GM19438 (cell line): ENCODE measurements at regions not wholly inside any gene's neighbourhood (a gene's known extent, or its start where the extent isn't known, plus 50 kb on each side); places are given as distances from the start of the nearest gene placed in this dataset.

Experiments used
- ATAC-seq: cut with Tn5 transposase; IDR thresholded peaks from one replicate; pipeline ENCODE4 v1.9.1; 2021; ENCODE audit warnings: low read depth; ENCODE audit not compliant: unreplicated experiment

DNA sequence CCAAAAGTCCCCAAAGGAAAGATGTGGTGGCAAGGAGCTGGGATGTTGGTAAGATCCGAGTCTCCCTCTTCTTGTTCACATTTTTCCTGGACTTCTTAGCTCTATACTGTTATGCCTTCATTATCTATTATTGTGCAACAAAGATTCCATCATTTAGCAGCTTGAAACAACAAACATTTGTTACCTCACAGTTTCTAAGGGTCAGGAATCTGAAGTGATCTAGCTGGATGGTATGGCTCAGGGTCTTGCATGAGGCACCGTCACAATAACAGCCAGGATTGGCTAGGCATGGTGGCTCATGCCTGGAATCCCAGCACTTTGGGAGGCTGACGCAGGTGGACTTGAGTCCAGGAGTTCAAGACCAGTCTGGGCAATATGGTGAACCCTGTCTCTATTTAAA, 51.1 kb upstream of the KRAS start:
- ATAC-seq = no peak
